ENCODE measurements at regions not wholly inside any gene's neighbourhood (a gene's known extent, or its start where the extent isn't known, plus 50 kb on each side); places are given as distances from the start of the nearest gene placed in this dataset.
A peak's percentile ranks its signal among the peaks of the same experiment; 100 is the strongest.

- no peaks in the 10 kb centered on the region for H3K36me3 ChIP-seq (ENCODE audit: control insufficient read depth, insufficient read depth, low read length)
- no peaks in the 10 kb centered on the region for H3K9me3 ChIP-seq (ENCODE audit: control insufficient read depth, insufficient read depth, low read depth, low read length)
- no peak overlapping the region for H2AFZ ChIP-seq (ENCODE audit: low read length)
- no peaks in the 10 kb centered on the region for H3K27me3 ChIP-seq (ENCODE audit: control insufficient read depth, insufficient read depth, low read length)
- no peak overlapping the region for H3K4me3 ChIP-seq (replicated peaks in 1 of 4; ENCODE audit: control extremely low read depth in 1 of 4, insufficient read depth in 1 of 4, low read depth in 3 of 4, low read length in 4 of 4)
- DNase-seq (ENCODE audit: low read depth in 2 of 2): peak; percentile 1 to 91
- H3K4me1 ChIP-seq (ENCODE audit: control insufficient read depth, extremely low read depth, insufficient read depth, low read length): no peaks in the 10 kb centered on the region
- no peaks in the 10 kb centered on the region for H3K79me2 ChIP-seq (ENCODE audit: control insufficient read depth, insufficient read depth, low read length)
- TF ChIP-seq CTCF (conservative IDR thresholded peaks at IDR 0.05 in 1 of 2, IDR thresholded peaks at IDR 0.05 in 1 of 2; ENCODE audit: low read depth in 1 of 2, low read length in 2 of 2): no peak
- TF ChIP-seq EZH2 (IDR thresholded peaks at IDR 0.05; ENCODE audit: low read length, missing control alignments): no peak
- H4K20me1 ChIP-seq (ENCODE audit: control insufficient read depth, extremely low read depth, insufficient read depth, low read length): no peaks in the 10 kb centered on the region
- no peak overlapping the region for H3K4me2 ChIP-seq (ENCODE audit: extremely low read depth, insufficient read depth, low read length)
- H3K27ac ChIP-seq (ENCODE audit: insufficient read depth, low read length): no peak overlapping the region
- H3K9ac ChIP-seq (ENCODE audit: insufficient read depth, low read length): no peak overlapping the region
Observed at GRCh38 chr4:124278477-124278876, 434.1 kb downstream of the ANKRD50 start.

DNA sequence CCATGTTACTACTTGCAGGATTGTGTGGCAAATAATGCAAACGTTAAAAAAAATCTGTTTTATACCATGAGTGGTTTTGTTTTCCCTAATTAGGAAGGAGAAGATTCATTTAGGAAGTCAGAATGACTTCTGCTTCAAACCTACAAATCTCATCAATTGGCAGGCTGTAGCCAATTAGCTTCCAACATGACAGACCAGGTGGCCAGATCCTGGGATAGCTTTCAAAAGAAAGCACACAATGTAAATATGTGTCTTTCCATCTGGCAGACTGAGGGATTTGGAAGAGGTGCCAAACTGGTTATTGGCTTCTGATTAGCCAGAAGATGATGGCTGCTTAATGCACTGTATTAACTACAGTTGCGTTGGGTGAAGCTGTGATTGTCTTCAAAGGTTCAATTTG lies 432.8 kb downstream of the ANKRD50 start:
- no peaks in the 10 kb centered on the region for H3K9me3 ChIP-seq (ENCODE audit: control insufficient read depth, insufficient read depth, low read depth, low read length)
- no peaks in the 10 kb centered on the region for H4K20me1 ChIP-seq (ENCODE audit: control insufficient read depth, extremely low read depth, insufficient read depth, low read length)
- H2AFZ ChIP-seq (ENCODE audit: low read length): no peak overlapping the region
- H3K4me3 ChIP-seq (replicated peaks in 1 of 4; ENCODE audit: control extremely low read depth in 1 of 4, insufficient read depth in 1 of 4, low read depth in 3 of 4, low read length in 4 of 4): no peak overlapping the region
- no peak overlapping the region for H3K27ac ChIP-seq (ENCODE audit: insufficient read depth, low read length)
- H3K9ac ChIP-seq (ENCODE audit: insufficient read depth, low read length): no peak overlapping the region
- DNase-seq (ENCODE audit: low read depth in 2 of 2): no peak
- H3K79me2 ChIP-seq (ENCODE audit: control insufficient read depth, insufficient read depth, low read length): no peaks in the 10 kb centered on the region
- H3K4me2 ChIP-seq (ENCODE audit: extremely low read depth, insufficient read depth, low read length): no peak overlapping the region
- H3K27me3 ChIP-seq (ENCODE audit: control insufficient read depth, insufficient read depth, low read length): no peaks in the 10 kb centered on the region
- no peak for TF ChIP-seq CTCF (conservative IDR thresholded peaks at IDR 0.05 in 1 of 2, IDR thresholded peaks at IDR 0.05 in 1 of 2; ENCODE audit: low read depth in 1 of 2, low read length in 2 of 2)
- no peak for TF ChIP-seq EZH2 (IDR thresholded peaks at IDR 0.05; ENCODE audit: low read length, missing control alignments)
- H3K4me1 ChIP-seq (ENCODE audit: control insufficient read depth, extremely low read depth, insufficient read depth, low read length): no peaks in the 10 kb centered on the region
- no peaks in the 10 kb centered on the region for H3K36me3 ChIP-seq (ENCODE audit: control insufficient read depth, insufficient read depth, low read length)

DNA sequence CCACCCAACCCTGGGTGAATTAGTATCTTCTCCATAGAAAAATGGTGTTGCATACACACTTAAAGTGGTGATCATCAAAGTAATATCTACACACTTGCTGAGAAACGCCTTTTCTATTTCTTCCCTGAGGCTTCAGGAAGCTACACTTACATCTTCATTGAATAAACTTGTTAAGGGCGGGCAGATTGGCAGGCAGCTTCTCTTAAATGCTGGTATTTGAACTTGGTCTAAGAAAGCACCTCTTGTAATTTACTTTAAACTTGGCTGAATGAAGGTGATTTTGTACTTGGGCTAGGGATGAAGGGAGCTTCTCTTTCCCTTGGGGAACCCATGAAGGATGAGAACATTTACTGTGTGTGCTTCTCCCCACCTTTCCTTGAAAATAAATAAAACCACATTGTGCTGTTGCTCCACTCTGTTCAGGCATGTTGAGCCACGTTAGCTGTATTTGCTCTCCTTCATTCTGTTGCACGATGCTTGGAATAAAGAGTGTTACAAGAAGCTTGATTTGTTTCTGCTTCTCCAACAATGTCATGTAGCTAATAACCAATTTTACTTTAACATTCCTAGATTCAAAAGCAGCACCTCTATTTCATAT lies 430.1 kb downstream of the ANKRD50 start:
- Histone ChIP-seq H3K4me3 (replicated peaks in 1 of 4; ENCODE audit: control extremely low read depth in 1 of 4, insufficient read depth in 1 of 4, low read depth in 3 of 4, low read length in 4 of 4) (no peak overlapping the region), H3K4me2 (ENCODE audit: extremely low read depth, insufficient read depth, low read length) (no peak overlapping the region), H3K27me3 (ENCODE audit: control insufficient read depth, insufficient read depth, low read length) (no peaks in the 10 kb centered on the region), H3K9ac (ENCODE audit: insufficient read depth, low read length) (no peak overlapping the region), H3K9me3 (ENCODE audit: control insufficient read depth, insufficient read depth, low read depth, low read length) (no peaks in the 10 kb centered on the region), H2AFZ (ENCODE audit: low read length) (no peak overlapping the region), H4K20me1 (ENCODE audit: control insufficient read depth, extremely low read depth, insufficient read depth, low read length) (no peaks in the 10 kb centered on the region), H3K36me3 (ENCODE audit: control insufficient read depth, insufficient read depth, low read length) (no peaks in the 10 kb centered on the region), H3K79me2 (ENCODE audit: control insufficient read depth, insufficient read depth, low read length) (no peaks in the 10 kb centered on the region), H3K27ac (ENCODE audit: insufficient read depth, low read length) (no peak overlapping the region), H3K4me1 (ENCODE audit: control insufficient read depth, extremely low read depth, insufficient read depth, low read length) (no peaks in the 10 kb centered on the region)
- TF ChIP-seq EZH2 (IDR thresholded peaks at IDR 0.05; ENCODE audit: low read length, missing control alignments): no peak
- no peak for TF ChIP-seq CTCF (conservative IDR thresholded peaks at IDR 0.05 in 1 of 2, IDR thresholded peaks at IDR 0.05 in 1 of 2; ENCODE audit: low read depth in 1 of 2, low read length in 2 of 2)
- no peak for DNase-seq (ENCODE audit: low read depth in 2 of 2)

Data from fibroblast of lung (primary cell).